Activated naive CD4-positive, alpha-beta T cell treated with Interleukin-2 at 50 U/mL for 16 hours (primary cell): ENCODE measurements at regions not wholly inside any gene's neighbourhood (a gene's known extent, or its start where the extent isn't known, plus 50 kb on each side); places are given as distances from the start of the nearest gene placed in this dataset.
"Not testable (repeated sequence)": the region's sequence is repeated elsewhere in the genome, so short reads cannot be mapped to it uniquely, and the experiment has no call there.

Source experiments
- DNase-seq: peaks from one replicate; pipeline ENCODE4 v3.0.0-alpha.2; 2020

GRCh38 chrX:13179100-13179499, 134.7 kb upstream of the FAM9C start:
- no peak for DNase-seq

GRCh38 chrX:13177921-13178566, 133.6 kb upstream of the FAM9C start:
- no peak for DNase-seq

- DNase-seq, result no peak
These were observed 130.6 kb upstream of the FAM9C start for GRCh38 chrX:13175056-13175455.

- no peak for DNase-seq
These were observed 126.6 kb upstream of the FAM9C start for GRCh38 chrX:13170966-13171558.

- no peak for DNase-seq
These were observed 125.3 kb upstream of the FAM9C start for GRCh38 chrX:13169684-13170083.

- no peak for DNase-seq
These were observed 123.8 kb upstream of the FAM9C start for GRCh38 chrX:13168269-13168668.

- no peak for DNase-seq
These were observed 123.2 kb upstream of the FAM9C start for GRCh38 chrX:13167481-13168231.

- no peak for DNase-seq
These were observed 121.1 kb upstream of the FAM9C start for GRCh38 chrX:13165266-13166189.

GRCh38 chrX:13164611-13165010, 120.2 kb upstream of the FAM9C start:
- no peak for DNase-seq

- no peak for DNase-seq
These were observed 118.5 kb upstream of the FAM9C start for GRCh38 chrX:13162772-13163410.

GRCh38 chrX:13159886-13160285, 115.5 kb upstream of the FAM9C start:
- no peak for DNase-seq

GRCh38 chrX:13158911-13159310, 114.5 kb upstream of the FAM9C start:
- DNase-seq, result no peak

GRCh38 chrX:13155550-13155949, 111.1 kb upstream of the FAM9C start:
- not testable (repeated sequence) for DNase-seq

GRCh38 chrX:13153796-13154195, 109.4 kb upstream of the FAM9C start:
- no peak for DNase-seq

GRCh38 chrX:13152518-13153185, 108.2 kb upstream of the FAM9C start:
- DNase-seq, result no peak

- peak; percentile 16 for DNase-seq
These were observed 107.6 kb upstream of the FAM9C start for GRCh38 chrX:13151828-13152517.

GRCh38 chrX:13149702-13150350, 105.4 kb upstream of the FAM9C start:
- no peak for DNase-seq

- DNase-seq, result no peak
These were observed 103.3 kb upstream of the FAM9C start for GRCh38 chrX:13147733-13148132.

- DNase-seq, result no peak
These were observed 102.7 kb upstream of the FAM9C start for GRCh38 chrX:13147147-13147546.

GRCh38 chrX:13144927-13145655, 100.7 kb upstream of the FAM9C start:
- no peak for DNase-seq
